Activated naive CD4-positive, alpha-beta T cell treated with anti-CD3 and anti-CD28 coated beads, Interleukin-2, amount 10 ng/mL, durations not matched to agents 7 days and 5 days (primary cell): ENCODE measurements at regions not wholly inside any gene's neighbourhood (a gene's known extent, or its start where the extent isn't known, plus 50 kb on each side); places are given as distances from the start of the nearest gene placed in this dataset.
"Not testable (repeated sequence)": the region's sequence is repeated elsewhere in the genome, so short reads cannot be mapped to it uniquely, and the experiment has no call there.

Experiments used
- CTCF ChIA-PET: fragments of 350-600 bp; sonication (Branson Sonifier 250); formaldehyde crosslinking; loops from one replicate; lab custom pipeline; 2021; ENCODE audit warnings: antibody characterized with exemption; lab: Charles Lee
- DNase-seq: peaks from one replicate; pipeline ENCODE4 v3.0.0-alpha.2; 2020
- H3K27ac Mint-ChIP-seq: one replicate; pipeline ENCODE4 v1.8.0; 2021; ENCODE audit warnings: mild to moderate bottlenecking, moderate library complexity, mixed read lengths
- H3K27me3 Mint-ChIP-seq: one replicate; pipeline ENCODE4 v1.8.0; 2021; ENCODE audit warnings: mild to moderate bottlenecking, mixed read lengths
- H3K36me3 Mint-ChIP-seq: one replicate; pipeline ENCODE4 v1.8.0; 2021; ENCODE audit warnings: mixed read lengths
- H3K4me1 Mint-ChIP-seq: one replicate; pipeline ENCODE4 v1.8.0; 2021; ENCODE audit warnings: mixed read lengths
- H3K4me3 Mint-ChIP-seq: one replicate; pipeline ENCODE4 v1.8.0; 2021; ENCODE audit warnings: mild to moderate bottlenecking, moderate library complexity, mixed read lengths
- H3K9me3 Mint-ChIP-seq: one replicate; pipeline ENCODE4 v1.8.0; 2021; ENCODE audit warnings: mixed read lengths

- no peaks in the 10 kb centered on the region for H3K4me1 Mint-ChIP-seq
- H3K36me3 Mint-ChIP-seq = no peaks in the 10 kb centered on the region
- no peak overlapping the region for H3K4me3 Mint-ChIP-seq
- no peak for DNase-seq
- no peaks in the 10 kb centered on the region for H3K27me3 Mint-ChIP-seq
- CTCF ChIA-PET = no interaction called here
- no peak overlapping the region for H3K27ac Mint-ChIP-seq
- no peaks in the 10 kb centered on the region for H3K9me3 Mint-ChIP-seq
These were observed 90.3 kb downstream of the NKX2-1 start for GRCh38 chr14:36429692-36430091.

- Mint-ChIP-seq H3K27ac (no peak overlapping the region), H3K36me3 (no peaks in the 10 kb centered on the region), H3K9me3 (no peaks in the 10 kb centered on the region), H3K27me3 (no peaks in the 10 kb centered on the region), H3K4me3 (no peak overlapping the region), H3K4me1 (no peaks in the 10 kb centered on the region)
- CTCF ChIA-PET = no interaction called here
- DNase-seq = no peak
These were observed 91.7 kb downstream of the NKX2-1 start for GRCh38 chr14:36428350-36428749.

- no peaks in the 10 kb centered on the region for H3K27me3 Mint-ChIP-seq
- H3K36me3 Mint-ChIP-seq = no peaks in the 10 kb centered on the region
- no peak overlapping the region for H3K4me3 Mint-ChIP-seq
- DNase-seq = no peak
- no peak overlapping the region for H3K27ac Mint-ChIP-seq
- H3K4me1 Mint-ChIP-seq = no peaks in the 10 kb centered on the region
- CTCF ChIA-PET = no interaction called here
- no peaks in the 10 kb centered on the region for H3K9me3 Mint-ChIP-seq
These were observed 93.2 kb downstream of the NKX2-1 start for GRCh38 chr14:36426836-36427235.

- H3K27ac Mint-ChIP-seq = no peak overlapping the region
- H3K4me1 Mint-ChIP-seq = no peaks in the 10 kb centered on the region
- no peak overlapping the region for H3K4me3 Mint-ChIP-seq
- no peaks in the 10 kb centered on the region for H3K27me3 Mint-ChIP-seq
- H3K36me3 Mint-ChIP-seq = no peaks in the 10 kb centered on the region
- H3K9me3 Mint-ChIP-seq = no peaks in the 10 kb centered on the region
- CTCF ChIA-PET = interaction anchor here (0.7 kb wide), 1 partner anchor 1320 kb away, joined by 3 read pairs; no protein-coding TSS in a partner anchor
- DNase-seq = no peak
These were observed 93.9 kb downstream of the NKX2-1 start for GRCh38 chr14:36426113-36426512.

- Mint-ChIP-seq H3K27me3 (no peaks in the 10 kb centered on the region), H3K36me3 (no peaks in the 10 kb centered on the region), H3K27ac (no peak overlapping the region), H3K9me3 (no peaks in the 10 kb centered on the region), H3K4me3 (no peak overlapping the region), H3K4me1 (no peaks in the 10 kb centered on the region)
- no peak for DNase-seq
- CTCF ChIA-PET = no interaction called here
These were observed 95.4 kb downstream of the NKX2-1 start for GRCh38 chr14:36424478-36425102.

GRCh38 chr14:36423430-36423829 is 96.6 kb downstream of the NKX2-1 start:
- Mint-ChIP-seq H3K9me3 (no peaks in the 10 kb centered on the region), H3K4me1 (no peaks in the 10 kb centered on the region), H3K27ac (no peak overlapping the region), H3K36me3 (no peaks in the 10 kb centered on the region), H3K4me3 (no peak overlapping the region), H3K27me3 (no peaks in the 10 kb centered on the region)
- CTCF ChIA-PET = no interaction called here
- DNase-seq = no peak

- Mint-ChIP-seq H3K4me3 (no peak overlapping the region), H3K27me3 (no peaks in the 10 kb centered on the region), H3K36me3 (no peaks in the 10 kb centered on the region), H3K9me3 (no peaks in the 10 kb centered on the region), H3K27ac (no peak overlapping the region), H3K4me1 (no peaks in the 10 kb centered on the region)
- CTCF ChIA-PET = no interaction called here
- no peak for DNase-seq
These were observed 99.8 kb upstream of the MBIP start for GRCh38 chr14:36420149-36420687.

- DNase-seq = no peak
- Mint-ChIP-seq H3K27ac (no peak overlapping the region), H3K27me3 (no peaks in the 10 kb centered on the region), H3K4me3 (no peak overlapping the region), H3K9me3 (no peaks in the 10 kb centered on the region), H3K4me1 (no peaks in the 10 kb centered on the region), H3K36me3 (no peaks in the 10 kb centered on the region)
- CTCF ChIA-PET = no interaction called here
These were observed 98.5 kb upstream of the MBIP start for GRCh38 chr14:36418937-36419336.

GRCh38 chr14:36411951-36412350 is 91.5 kb upstream of the MBIP start:
- CTCF ChIA-PET, H3K9me3 Mint-ChIP-seq: not testable (repeated sequence)

GRCh38 chr14:36408388-36408787 is 88.0 kb upstream of the MBIP start:
- H3K9me3 Mint-ChIP-seq = peaks cover 5% of the 10 kb centered on the region

More at GRCh38 chr14:36411951-36412350, 91.5 kb upstream of the MBIP start:
- H3K27ac Mint-ChIP-seq, H3K36me3 Mint-ChIP-seq, DNase-seq, H3K4me3 Mint-ChIP-seq, H3K4me1 Mint-ChIP-seq, H3K27me3 Mint-ChIP-seq: not testable (repeated sequence)

GRCh38 chr14:36405589-36406274 is 85.3 kb upstream of the MBIP start:
- Mint-ChIP-seq H3K4me3 (no peak overlapping the region), H3K27me3 (no peaks in the 10 kb centered on the region), H3K4me1 (no peaks in the 10 kb centered on the region), H3K9me3 (peaks cover 3% of the 10 kb centered on the region), H3K36me3 (no peaks in the 10 kb centered on the region), H3K27ac (no peak overlapping the region)
- DNase-seq = no peak
- CTCF ChIA-PET = no interaction called here

More at GRCh38 chr14:36408388-36408787, 88.0 kb upstream of the MBIP start:
- no peak for DNase-seq
- no peaks in the 10 kb centered on the region for H3K27me3 Mint-ChIP-seq
- H3K4me1 Mint-ChIP-seq = no peaks in the 10 kb centered on the region
- no peak overlapping the region for H3K4me3 Mint-ChIP-seq
- CTCF ChIA-PET = no interaction called here
- H3K36me3 Mint-ChIP-seq = no peaks in the 10 kb centered on the region
- H3K27ac Mint-ChIP-seq = no peak overlapping the region

GRCh38 chr14:36402867-36403266 is 82.4 kb upstream of the MBIP start:
- DNase-seq = no peak
- no peak overlapping the region for H3K4me3 Mint-ChIP-seq

GRCh38 chr14:36398463-36399291 is 78.2 kb upstream of the MBIP start:
- H3K27ac Mint-ChIP-seq = no peak overlapping the region
- CTCF ChIA-PET = no interaction called here
- H3K27me3 Mint-ChIP-seq = no peaks in the 10 kb centered on the region
- H3K4me3 Mint-ChIP-seq = no peak overlapping the region
- no peak for DNase-seq
- no peaks in the 10 kb centered on the region for H3K36me3 Mint-ChIP-seq
- H3K9me3 Mint-ChIP-seq = no peaks in the 10 kb centered on the region
- H3K4me1 Mint-ChIP-seq = no peaks in the 10 kb centered on the region

More at GRCh38 chr14:36402867-36403266, 82.4 kb upstream of the MBIP start:
- Mint-ChIP-seq H3K4me1 (no peaks in the 10 kb centered on the region), H3K9me3 (no peaks in the 10 kb centered on the region), H3K27ac (no peak overlapping the region), H3K36me3 (no peaks in the 10 kb centered on the region), H3K27me3 (no peaks in the 10 kb centered on the region)
- CTCF ChIA-PET = no interaction called here

GRCh38 chr14:36397357-36397756 is 76.9 kb upstream of the MBIP start:
- CTCF ChIA-PET = no interaction called here
- no peak for DNase-seq
- Mint-ChIP-seq H3K9me3 (no peaks in the 10 kb centered on the region), H3K4me3 (no peak overlapping the region), H3K27ac (no peak overlapping the region), H3K27me3 (no peaks in the 10 kb centered on the region), H3K36me3 (no peaks in the 10 kb centered on the region), H3K4me1 (no peaks in the 10 kb centered on the region)
